ENCODE measurements at regions not wholly inside any gene's neighbourhood (a gene's known extent, or its start where the extent isn't known, plus 50 kb on each side); places are given as distances from the start of the nearest gene placed in this dataset.

DNA sequence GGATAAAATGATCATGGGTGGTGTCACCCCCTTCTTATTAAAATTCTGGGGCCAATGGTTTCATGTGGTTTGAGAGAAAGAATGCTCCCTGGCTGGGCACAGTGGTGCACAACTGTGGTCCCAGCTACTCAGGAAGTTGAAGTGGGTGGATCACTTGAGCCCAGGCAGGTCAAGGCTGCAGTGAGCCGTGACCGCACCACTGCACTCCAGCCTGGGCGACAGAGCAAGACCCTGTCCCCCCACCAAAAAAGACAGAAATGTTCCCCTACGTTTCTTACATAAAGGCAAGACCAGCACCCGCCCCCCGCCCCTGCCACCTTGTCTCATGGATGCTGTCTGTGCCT lies 53.0 kb upstream of the ID2 start:
- intact Hi-C loops (cut with micrococcal nuclease) = loop anchor here (1.0 kb wide), 1 partner anchor 51 kb away; no protein-coding TSS in a partner anchor
- Histone ChIP-seq H3K27ac (ENCODE audit: low read depth, low read length) (peak overlapping the region; percentile 91), H2AFZ (ENCODE audit: low read depth, low read length, poor library complexity, severe bottlenecking) (no peak overlapping the region), H3K4me2 (ENCODE audit: low read length) (peak overlapping the region; percentile 87), H3K36me3 (ENCODE audit: control insufficient read depth in 1 of 2, insufficient read depth in 2 of 2, low read length in 2 of 2) (no peaks in the 10 kb centered on the region), H4K20me1 (ENCODE audit: insufficient read depth) (no peaks in the 10 kb centered on the region), H3K9me3 (ENCODE audit: control insufficient read depth in 1 of 2, insufficient read depth in 1 of 2, low read depth in 1 of 2, low read length in 2 of 2) (no peaks in the 10 kb centered on the region), H3K79me2 (ENCODE audit: insufficient read depth, low read length) (no peaks in the 10 kb centered on the region), H3K9ac (ENCODE audit: low read length) (peak overlapping the region; percentile 64), H3K9me2 (ENCODE audit: insufficient read depth) (no peaks in the 10 kb centered on the region), H3K4me1 (ENCODE audit: control insufficient read depth in 1 of 2, insufficient read depth in 2 of 2, low read length in 2 of 2) (peaks cover 68 to 92% of the 10 kb centered on the region in 2 experiments), H3K27me3 (ENCODE audit: insufficient read depth, low read length) (no peaks in the 10 kb centered on the region), H3K4me3 (replicated peaks in 1 of 2; ENCODE audit: low read depth in 1 of 2, low read length in 2 of 2) (peak overlapping the region; percentile 36 to 56)
- TF ChIP-seq RAD21 (IDR thresholded peaks at IDR 0.05; ENCODE audit: low read depth) = no peak
- no peak for TF ChIP-seq SIN3A (IDR thresholded peaks at IDR 0.05; ENCODE audit: low read depth)
- TF ChIP-seq EGR1 (IDR thresholded peaks at IDR 0.05; ENCODE audit: low read depth) = no peak
- TF ChIP-seq, protein P1, sequence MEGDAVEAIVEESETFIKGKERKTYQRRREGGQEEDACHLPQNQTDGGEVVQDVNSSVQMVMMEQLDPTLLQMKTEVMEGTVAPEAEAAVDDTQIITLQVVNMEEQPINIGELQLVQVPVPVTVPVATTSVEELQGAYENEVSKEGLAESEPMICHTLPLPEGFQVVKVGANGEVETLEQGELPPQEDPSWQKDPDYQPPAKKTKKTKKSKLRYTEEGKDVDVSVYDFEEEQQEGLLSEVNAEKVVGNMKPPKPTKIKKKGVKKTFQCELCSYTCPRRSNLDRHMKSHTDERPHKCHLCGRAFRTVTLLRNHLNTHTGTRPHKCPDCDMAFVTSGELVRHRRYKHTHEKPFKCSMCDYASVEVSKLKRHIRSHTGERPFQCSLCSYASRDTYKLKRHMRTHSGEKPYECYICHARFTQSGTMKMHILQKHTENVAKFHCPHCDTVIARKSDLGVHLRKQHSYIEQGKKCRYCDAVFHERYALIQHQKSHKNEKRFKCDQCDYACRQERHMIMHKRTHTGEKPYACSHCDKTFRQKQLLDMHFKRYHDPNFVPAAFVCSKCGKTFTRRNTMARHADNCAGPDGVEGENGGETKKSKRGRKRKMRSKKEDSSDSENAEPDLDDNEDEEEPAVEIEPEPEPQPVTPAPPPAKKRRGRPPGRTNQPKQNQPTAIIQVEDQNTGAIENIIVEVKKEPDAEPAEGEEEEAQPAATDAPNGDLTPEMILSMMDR (IDR thresholded peaks at IDR 0.05 in 2 of 3, conservative IDR thresholded peaks at IDR 0.05 in 1 of 3; ENCODE audit: borderline replicate concordance in 1 of 3, insufficient read depth in 1 of 3, low read depth in 2 of 3, low read length in 2 of 3) = 0 out of 6 replicates have a peak, but pooled peaks of 1 of the 3 experiments have one; percentile 3
- no peak for TF ChIP-seq ZFX (IDR thresholded peaks at IDR 0.05)
- no peak for TF ChIP-seq REST (IDR thresholded peaks at IDR 0.05; ENCODE audit: low read depth)
- no peak for TF ChIP-seq CEBPB (IDR thresholded peaks at IDR 0.05; ENCODE audit: low read depth)
- TF ChIP-seq SP1 (IDR thresholded peaks at IDR 0.05; ENCODE audit: low read depth) = no peak
- POLR2A ChIA-PET = interaction anchor here (2.0 to 2.2 kb wide), 2 partner anchors 53 to 56 kb away, joined by 8 to 21 read pairs; partner anchors contain the start of gene ID2
- peak; percentile 49 for DNase-seq (ENCODE audit: low read depth, low spot score)
- peak; percentile 68 for ATAC-seq
- BruUV-seq (replicated peaks) = no TSS peak
- RAD21 ChIA-PET (ENCODE audit: low non-redundant PET in 1 of 2, low total read pairs in 2 of 2, uncharacterized antibody in 2 of 2, unreplicated experiment in 2 of 2) = interaction anchor here (0.6 to 1.3 kb wide), 3 partner anchors 51 to 1034 kb away, joined by 3 to 5 read pairs (median 4); no protein-coding TSS in a partner anchor
- CTCF ChIA-PET = interaction anchor here (0.6 to 0.8 kb wide), 3 partner anchors 36 to 52 kb away, joined by 3 to 6 read pairs (median 4); no protein-coding TSS in a partner anchor
